PC-3 (cell line): ENCODE measurements at regions not wholly inside any gene's neighbourhood (a gene's known extent, or its start where the extent isn't known, plus 50 kb on each side); places are given as distances from the start of the nearest gene placed in this dataset.

Experiments
- ATAC-seq: fragments of 200-7000 bp; cut with Tn5 transposase; 2 replicates; pipeline ENCODE4 v1.9.1; 2020; ENCODE audit warnings: mild to moderate bottlenecking, moderate library complexity
- BruUV-seq: library from RNA; stranded (reverse); fragments of 400-500 nt; replicated peaks from 2 replicates; lab custom pipeline; 2021; lab: Mats Ljungman, UMichigan
- CTCF ChIA-PET: fragments of 300-600 bp; sonication (Branson Sonifier 250); formaldehyde crosslinking; loops from one replicate; lab custom pipeline; 2022; ENCODE audit warnings: antibody characterized with exemption; lab: Charles Lee
- POLR2A ChIA-PET: fragments of 300-600 bp; sonication (Branson Sonifier 250); formaldehyde crosslinking; loops from one replicate; lab custom pipeline; 2022; ENCODE audit warnings: antibody characterized with exemption; ENCODE audit not compliant: unreplicated experiment; lab: Charles Lee
- DNase-seq: peaks from one replicate; pipeline ENCODE4 v3.0.0-alpha.2; 2015
- H2AFZ ChIP-seq: fragments of 300-600 bp; sonication (generic); 2 replicates; pipeline ENCODE4 v1.6.0; 2016; ENCODE audit warnings: antibody characterized with exemption, low read length
- H3F3A ChIP-seq: fragments of 300-600 bp; sonication (generic); one replicate; pipeline ENCODE4 v1.6.0; 2017; ENCODE audit warnings: antibody characterized with exemption, low read length, control low read depth, mild to moderate bottlenecking; ENCODE audit not compliant: unreplicated experiment
- H3K27ac ChIP-seq: fragments of 300-600 bp; sonication (generic); 2 replicates; pipeline ENCODE4 v1.5.1; 2016; ENCODE audit warnings: mild to moderate bottlenecking, low read length
- H3K27me3 ChIP-seq: fragments of 300-600 bp; sonication (generic); 2 replicates; pipeline ENCODE4 v1.6.1; 2016; ENCODE audit warnings: low read length, mixed read lengths
- H3K36me3 ChIP-seq: fragments of 300-600 bp; sonication (generic); 2 replicates; pipeline ENCODE4 v1.6.1; 2016; ENCODE audit warnings: low read depth, mixed run types, low read length, mixed read lengths
- H3K4me1 ChIP-seq: fragments of 300-600 bp; sonication (generic); 2 replicates; pipeline ENCODE4 v1.5.1; 2016; ENCODE audit warnings: low read length; ENCODE audit not compliant: insufficient read depth
- H3K4me2 ChIP-seq: fragments of 300-600 bp; sonication (generic); 2 replicates; pipeline ENCODE4 v1.6.0; 2016; ENCODE audit warnings: low read length
- H3K4me3 ChIP-seq: fragments of 300-600 bp; sonication (generic); 2 replicates; pipeline ENCODE4 v1.5.1; 2016; ENCODE audit warnings: mild to moderate bottlenecking, low read length, mixed read lengths
- H3K79me2 ChIP-seq: fragments of 300-600 bp; sonication (generic); 2 replicates; pipeline ENCODE4 v1.6.1; 2017; ENCODE audit warnings: low read length, mixed read lengths
- H3K9ac ChIP-seq: fragments of 300-600 bp; sonication (generic); 2 replicates; pipeline ENCODE4 v1.6.0; 2016; ENCODE audit warnings: mild to moderate bottlenecking, low read length
- H3K9me2 ChIP-seq: fragments of 300-600 bp; sonication (generic); replicated peaks from 2 replicates; pipeline ENCODE4 v1.6.1; 2016; ENCODE audit warnings: mixed run types, low read length, mixed read lengths
- H3K9me3 ChIP-seq: fragments of 300-600 bp; sonication (generic); 2 replicates; pipeline ENCODE4 v1.6.1; 2016; ENCODE audit warnings: low read length, mixed read lengths
- H4K20me1 ChIP-seq: fragments of 300-600 bp; sonication (generic); 2 replicates; pipeline ENCODE4 v1.6.1; 2016; ENCODE audit warnings: low read length, mixed read lengths
- CTCF ChIP-seq: fragments of 300-600 bp; sonication (generic); conservative IDR thresholded peaks from 2 replicates; pipeline ENCODE4 v1.5.1; 2017; ENCODE audit warnings: antibody characterized with exemption, low read depth, mild to moderate bottlenecking, low read length
- EZH2 ChIP-seq: fragments of 300-600 bp; sonication (generic); IDR thresholded peaks from one replicate; pipeline ENCODE4 v1.6.1; 2017; ENCODE audit warnings: antibody characterized with exemption, mild to moderate bottlenecking, low read length; ENCODE audit not compliant: unreplicated experiment
- EZH2phosphoT487 ChIP-seq: fragments of 300-600 bp; sonication (generic); IDR thresholded peaks from 2 replicates; pipeline ENCODE4 v1.6.1; 2018; ENCODE audit warnings: mild to moderate bottlenecking, antibody characterized with exemption, low read length, borderline replicate concordance
- intact Hi-C: fragments of 100-400 bp; cut with micrococcal nuclease; formaldehyde crosslinking; loops from 2 replicates; pipeline ENCODE4 v1.9.0; 2023

- H3K4me1 ChIP-seq = peaks cover 16% of the 10 kb centered on the region
- ChIA-PET POLR2A (no interaction called here), CTCF (no interaction called here)
- TF ChIP-seq EZH2phosphoT487 (no peak), CTCF (no peak), EZH2 (no peak)
- intact Hi-C loops = no loop called here
- no peaks in the 10 kb centered on the region for H3F3A ChIP-seq
- ATAC-seq (no peak), DNase-seq (no peak)
- no peaks in the 10 kb centered on the region for H3K36me3 ChIP-seq
- no peaks in the 10 kb centered on the region for H3K9me2 ChIP-seq
- no peaks in the 10 kb centered on the region for H4K20me1 ChIP-seq
- H3K4me2 ChIP-seq = no peak overlapping the region
- no TSS peak for BruUV-seq
- no peaks in the 10 kb centered on the region for H3K9me3 ChIP-seq
- H3K4me3 ChIP-seq = no peak overlapping the region
- no peaks in the 10 kb centered on the region for H3K27me3 ChIP-seq
- H3K27ac ChIP-seq = peak overlapping the region; percentile 63
- peak overlapping the region; percentile 59; the same call in 1 of the 2 replicates for H2AFZ ChIP-seq
- H3K9ac ChIP-seq = no peak overlapping the region
- no peaks in the 10 kb centered on the region for H3K79me2 ChIP-seq
Observed at GRCh38 chr9:16352251-16352650, 518.2 kb downstream of the BNC2 start.

DNA sequence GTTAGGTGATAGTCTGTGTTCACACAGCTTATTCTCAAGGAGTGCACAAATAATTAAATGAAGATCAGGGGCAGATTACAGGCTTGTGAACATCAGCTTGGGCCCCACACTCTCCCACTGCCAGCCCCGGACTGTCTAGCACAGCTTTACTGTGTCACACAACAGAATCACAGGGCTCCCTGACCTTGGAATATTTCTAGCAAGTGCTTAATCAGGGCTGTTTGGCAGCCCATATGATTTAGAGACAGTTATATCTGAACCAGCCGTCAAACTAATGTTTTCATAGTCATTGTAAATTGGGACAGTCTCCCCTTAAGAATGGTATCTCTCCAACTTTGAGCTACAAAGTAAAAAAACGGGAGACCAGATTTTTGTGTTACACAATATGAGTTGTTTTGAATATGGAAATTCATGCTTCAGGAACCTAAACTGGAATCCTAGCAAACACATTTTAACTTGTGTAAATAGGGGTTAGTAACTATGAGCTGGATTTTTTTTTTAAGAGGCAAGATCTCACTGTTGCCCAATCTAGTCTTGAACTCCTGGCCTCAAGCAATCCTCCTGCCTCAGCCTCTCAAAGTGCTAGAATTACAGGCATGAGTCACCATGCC lies 517.6 kb downstream of the BNC2 start:
- Histone ChIP-seq H3K4me2 (peak overlapping the region; percentile 16; the same call in 1 of the 2 replicates), H3K4me3 (no peak overlapping the region), H4K20me1 (no peaks in the 10 kb centered on the region), H3K79me2 (no peaks in the 10 kb centered on the region), H3K9me3 (no peaks in the 10 kb centered on the region), H3K4me1 (peaks cover 16% of the 10 kb centered on the region), H3F3A (no peaks in the 10 kb centered on the region), H3K27me3 (no peaks in the 10 kb centered on the region), H3K27ac (peak overlapping the region; percentile 63), H3K9ac (no peak overlapping the region), H3K9me2 (no peaks in the 10 kb centered on the region), H3K36me3 (no peaks in the 10 kb centered on the region), H2AFZ (peak overlapping the region; percentile 59; the same call in 1 of the 2 replicates)
- TF ChIP-seq EZH2phosphoT487 = no peak
- no peak for TF ChIP-seq EZH2
- no peak for TF ChIP-seq CTCF
- no TSS peak for BruUV-seq
- POLR2A ChIA-PET = no interaction called here
- DNase-seq (peak; percentile 67), ATAC-seq (no peak)
- CTCF ChIA-PET = interaction anchor here (0.6 kb wide), 1 partner anchor 372 kb away, joined by 4 read pairs; no protein-coding TSS in a partner anchor
- intact Hi-C loops = no loop called here

DNA sequence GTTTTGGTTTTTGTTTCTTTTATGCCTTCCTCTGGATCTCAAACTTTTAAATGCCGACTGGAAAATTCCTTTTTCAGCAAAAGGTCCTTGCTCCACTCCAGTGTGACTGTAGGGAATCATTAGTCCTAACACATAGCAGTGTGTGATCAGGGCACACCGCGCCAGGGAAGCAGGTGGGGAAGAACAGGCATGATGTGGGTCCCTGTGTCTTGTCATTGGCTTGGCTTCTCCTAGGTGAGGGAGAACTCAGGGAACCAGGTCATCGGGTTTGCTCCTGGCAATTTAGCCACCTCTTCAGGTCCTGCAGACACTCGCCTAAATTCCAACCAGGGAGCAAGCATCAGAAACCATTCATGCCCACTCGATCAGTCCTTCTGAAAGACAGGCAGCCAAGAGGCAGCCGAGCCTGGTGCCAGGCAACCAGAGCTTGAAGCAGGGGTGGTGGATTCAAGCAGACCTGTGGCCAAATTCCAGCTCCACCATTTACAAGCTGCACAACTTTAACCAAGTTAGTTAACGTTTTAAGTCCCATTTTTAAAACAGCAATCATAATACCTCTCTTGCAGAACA lies 514.2 kb downstream of the BNC2 start:
- no peak overlapping the region for H3K4me3 ChIP-seq
- no peaks in the 10 kb centered on the region for H3K9me2 ChIP-seq
- H3K27ac ChIP-seq = no peak overlapping the region
- no TSS peak for BruUV-seq
- H3K4me2 ChIP-seq = no peak overlapping the region
- H2AFZ ChIP-seq = no peak overlapping the region
- H3K9me3 ChIP-seq = no peaks in the 10 kb centered on the region
- DNase-seq (no peak), ATAC-seq (no peak)
- no peak overlapping the region for H3K9ac ChIP-seq
- ChIA-PET CTCF (no interaction called here), POLR2A (no interaction called here)
- H3K27me3 ChIP-seq = no peaks in the 10 kb centered on the region
- no peak for TF ChIP-seq EZH2
- no peak for TF ChIP-seq CTCF
- no peak for TF ChIP-seq EZH2phosphoT487
- H3K79me2 ChIP-seq = no peaks in the 10 kb centered on the region
- H4K20me1 ChIP-seq = no peaks in the 10 kb centered on the region
- peaks cover 16% of the 10 kb centered on the region for H3K4me1 ChIP-seq
- intact Hi-C loops = no loop called here
- H3K36me3 ChIP-seq = no peaks in the 10 kb centered on the region
- no peaks in the 10 kb centered on the region for H3F3A ChIP-seq
